ENCODE measurements at regions not wholly inside any gene's neighbourhood (a gene's known extent, or its start where the extent isn't known, plus 50 kb on each side); places are given as distances from the start of the nearest gene placed in this dataset.

DNA sequence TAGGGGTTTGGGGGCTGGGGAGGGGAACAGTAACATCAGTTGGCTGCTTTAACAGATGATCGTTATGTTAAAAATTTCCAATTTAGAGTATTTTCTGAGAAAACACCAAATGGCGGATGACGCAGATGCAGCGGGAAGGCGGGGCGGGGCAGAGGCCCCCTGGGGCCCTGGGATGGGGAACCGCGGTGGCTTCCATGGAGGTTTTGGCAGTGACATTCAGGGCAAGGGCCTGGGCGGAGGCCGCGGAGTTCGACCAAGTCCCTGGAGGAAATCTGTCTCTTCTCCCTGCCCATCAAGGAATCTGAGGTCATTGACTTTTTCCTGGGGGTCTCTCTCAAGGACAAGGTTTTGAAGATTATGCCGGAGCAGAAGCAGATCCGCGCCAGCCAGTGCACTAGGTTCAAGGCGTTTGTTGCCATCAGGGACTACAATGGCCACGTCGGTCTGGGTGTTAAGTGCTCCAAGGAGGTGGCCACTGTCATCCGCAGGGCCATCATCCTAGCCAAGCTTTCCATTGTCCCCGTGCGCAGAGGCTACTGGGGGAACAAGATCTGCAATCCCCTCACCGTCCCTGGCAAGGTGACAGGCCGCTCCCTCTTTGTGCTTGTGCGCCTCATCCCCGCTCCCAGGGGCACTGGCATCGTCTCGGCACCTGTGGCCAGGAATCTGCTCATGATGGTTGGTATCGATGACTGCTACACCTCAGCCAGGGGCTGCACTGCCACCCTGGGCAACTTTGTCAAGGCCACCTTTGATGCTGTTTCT, 310.2 kb downstream of the PTPRC start:
- Histone ChIP-seq H3K9me3 (no peaks in the 10 kb centered on the region), H3K27me3 (replicated peaks; ENCODE audit: insufficient read depth) (no peaks in the 10 kb centered on the region), H3K36me3 (no peaks in the 10 kb centered on the region), H3K27ac (no peak overlapping the region), H3K4me1 (ENCODE audit: control insufficient read depth in 1 of 2, low read depth in 2 of 2) (no peaks in the 10 kb centered on the region), H3K4me3 (no peak overlapping the region)
- ATAC-seq (ENCODE audit: insufficient number of reproducible peaks, low FRiP score, low read depth) = no peak
- no peak for DNase-seq (ENCODE audit: low spot score)
- TF ChIP-seq, protein P1, sequence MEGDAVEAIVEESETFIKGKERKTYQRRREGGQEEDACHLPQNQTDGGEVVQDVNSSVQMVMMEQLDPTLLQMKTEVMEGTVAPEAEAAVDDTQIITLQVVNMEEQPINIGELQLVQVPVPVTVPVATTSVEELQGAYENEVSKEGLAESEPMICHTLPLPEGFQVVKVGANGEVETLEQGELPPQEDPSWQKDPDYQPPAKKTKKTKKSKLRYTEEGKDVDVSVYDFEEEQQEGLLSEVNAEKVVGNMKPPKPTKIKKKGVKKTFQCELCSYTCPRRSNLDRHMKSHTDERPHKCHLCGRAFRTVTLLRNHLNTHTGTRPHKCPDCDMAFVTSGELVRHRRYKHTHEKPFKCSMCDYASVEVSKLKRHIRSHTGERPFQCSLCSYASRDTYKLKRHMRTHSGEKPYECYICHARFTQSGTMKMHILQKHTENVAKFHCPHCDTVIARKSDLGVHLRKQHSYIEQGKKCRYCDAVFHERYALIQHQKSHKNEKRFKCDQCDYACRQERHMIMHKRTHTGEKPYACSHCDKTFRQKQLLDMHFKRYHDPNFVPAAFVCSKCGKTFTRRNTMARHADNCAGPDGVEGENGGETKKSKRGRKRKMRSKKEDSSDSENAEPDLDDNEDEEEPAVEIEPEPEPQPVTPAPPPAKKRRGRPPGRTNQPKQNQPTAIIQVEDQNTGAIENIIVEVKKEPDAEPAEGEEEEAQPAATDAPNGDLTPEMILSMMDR (IDR thresholded peaks at IDR 0.05) = no peak

DNA sequence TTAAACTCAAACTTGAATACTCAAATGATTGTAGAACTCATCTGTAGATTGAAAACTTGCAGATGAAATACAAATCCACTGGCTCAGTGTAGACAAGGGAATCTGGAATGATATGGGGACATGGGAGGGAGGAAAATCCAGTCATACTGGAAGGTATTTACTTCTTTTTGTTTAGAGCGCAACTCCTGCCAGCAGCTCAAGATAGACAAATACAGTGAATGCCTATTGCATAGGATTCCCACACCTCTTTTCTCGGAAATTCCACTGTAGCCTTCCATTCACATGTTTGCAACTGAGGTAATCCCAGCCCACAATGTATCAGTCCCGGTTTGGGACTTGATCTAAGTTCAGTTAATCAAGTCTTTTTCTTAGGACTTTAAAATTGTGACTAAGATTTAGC, 311.2 kb downstream of the PTPRC start:
- H3K27me3 ChIP-seq (replicated peaks; ENCODE audit: insufficient read depth) = no peaks in the 10 kb centered on the region
- no peak overlapping the region for H3K4me3 ChIP-seq
- no peak overlapping the region for H3K27ac ChIP-seq

DNA sequence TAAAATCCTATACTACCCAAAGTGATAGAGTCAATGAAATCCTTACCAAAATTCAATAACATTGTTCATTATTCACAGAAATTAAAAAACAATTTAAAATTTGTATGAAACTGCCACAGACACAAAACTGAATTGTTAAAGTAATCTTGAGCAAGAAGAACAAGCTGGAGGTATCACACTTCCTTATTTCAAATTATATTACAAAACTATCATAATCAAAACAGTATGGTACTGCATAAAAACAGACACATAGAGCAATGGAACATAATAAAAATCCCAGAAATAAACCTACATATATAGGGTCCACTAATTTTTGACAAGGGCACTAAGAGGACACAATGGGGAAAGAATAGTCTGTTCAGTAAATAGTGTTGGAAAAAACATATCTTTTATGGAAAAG, 316.2 kb downstream of the PTPRC start:
- Histone ChIP-seq H3K27ac (no peak overlapping the region), H3K4me3 (no peak overlapping the region), H3K27me3 (replicated peaks; ENCODE audit: insufficient read depth) (no peaks in the 10 kb centered on the region), H3K36me3 (no peaks in the 10 kb centered on the region), H3K9me3 (peaks cover 4% of the 10 kb centered on the region), H3K4me1 (ENCODE audit: control insufficient read depth in 1 of 2, low read depth in 2 of 2) (no peaks in the 10 kb centered on the region)
- TF ChIP-seq, protein P1 (IDR thresholded peaks at IDR 0.05) = no peak
- DNase-seq (ENCODE audit: low spot score) = no peak
- ATAC-seq (ENCODE audit: insufficient number of reproducible peaks, low FRiP score, low read depth) = no peak

More for the DNA sequence above, 311.2 kb downstream of the PTPRC start:
- TF ChIP-seq, protein P1 (IDR thresholded peaks at IDR 0.05) = no peak
- Histone ChIP-seq H3K4me1 (ENCODE audit: control insufficient read depth in 1 of 2, low read depth in 2 of 2) (no peaks in the 10 kb centered on the region), H3K9me3 (peaks cover 2% of the 10 kb centered on the region), H3K36me3 (no peaks in the 10 kb centered on the region)
- ATAC-seq (ENCODE audit: insufficient number of reproducible peaks, low FRiP score, low read depth) = no peak
- DNase-seq (ENCODE audit: low spot score) = no peak

DNA sequence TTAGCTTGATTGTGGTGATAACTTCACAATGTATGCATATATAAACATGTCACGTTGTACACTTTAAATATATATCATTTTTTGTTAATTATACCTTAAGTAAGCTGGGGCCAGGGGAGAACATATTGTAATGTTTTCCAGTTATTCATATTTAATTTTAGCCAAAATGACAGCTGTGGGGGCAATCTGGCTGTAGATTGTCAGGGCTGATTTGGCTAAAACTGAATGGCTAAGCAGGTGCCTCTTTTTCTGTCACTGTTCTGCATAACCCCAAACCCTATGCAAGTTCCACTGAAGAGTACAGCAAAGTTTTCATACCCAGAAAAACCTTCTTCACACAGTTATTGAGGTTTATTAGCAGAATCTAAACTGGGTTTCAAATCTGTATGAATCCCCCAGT, 318.2 kb downstream of the PTPRC start:
- Histone ChIP-seq H3K4me3 (no peak overlapping the region), H3K36me3 (no peaks in the 10 kb centered on the region), H3K27ac (no peak overlapping the region), H3K27me3 (replicated peaks; ENCODE audit: insufficient read depth) (no peaks in the 10 kb centered on the region), H3K9me3 (peaks cover 4% of the 10 kb centered on the region), H3K4me1 (ENCODE audit: control insufficient read depth in 1 of 2, low read depth in 2 of 2) (no peaks in the 10 kb centered on the region)
- TF ChIP-seq, protein P1 (IDR thresholded peaks at IDR 0.05) = no peak
- DNase-seq (ENCODE audit: low spot score) (no peak), ATAC-seq (ENCODE audit: insufficient number of reproducible peaks, low FRiP score, low read depth) (no peak)

DNA sequence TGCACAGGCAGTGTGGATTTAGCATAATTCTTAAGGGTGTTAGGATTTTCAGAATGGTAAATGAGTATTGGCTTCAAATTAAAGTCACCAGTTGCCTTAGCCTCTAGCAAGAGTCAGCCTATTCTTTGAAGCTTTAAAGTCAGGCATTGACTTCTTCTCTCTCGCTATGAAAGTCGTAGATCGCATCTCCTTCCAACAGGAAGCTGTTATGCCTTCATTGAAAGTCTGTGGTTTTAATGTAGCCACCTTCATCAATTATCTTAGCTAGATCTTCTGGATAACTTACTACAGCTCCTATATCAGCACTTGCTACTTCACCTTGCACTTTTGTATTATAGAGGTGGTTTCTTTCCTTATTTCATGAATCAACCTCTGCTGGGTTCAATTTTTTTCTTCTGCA, 320.2 kb downstream of the PTPRC start:
- Histone ChIP-seq H3K36me3 (no peaks in the 10 kb centered on the region), H3K27me3 (replicated peaks; ENCODE audit: insufficient read depth) (no peaks in the 10 kb centered on the region), H3K9me3 (peaks cover 4% of the 10 kb centered on the region), H3K4me1 (ENCODE audit: control insufficient read depth in 1 of 2, low read depth in 2 of 2) (no peaks in the 10 kb centered on the region), H3K4me3 (no peak overlapping the region), H3K27ac (no peak overlapping the region)
- TF ChIP-seq, protein P1 (IDR thresholded peaks at IDR 0.05) = no peak
- ATAC-seq (ENCODE audit: insufficient number of reproducible peaks, low FRiP score, low read depth) (no peak), DNase-seq (ENCODE audit: low spot score) (no peak)

Data from thoracic aorta (tissue), 2 donors.